ENCODE measurements at regions not wholly inside any gene's neighbourhood (a gene's known extent, or its start where the extent isn't known, plus 50 kb on each side); places are given as distances from the start of the nearest gene placed in this dataset.

- TF ChIP-seq POLR2A (IDR thresholded peaks at IDR 0.05; ENCODE audit: extremely low read depth, insufficient read length) (no peak), MYC (IDR thresholded peaks at IDR 0.05; ENCODE audit: low read depth, low read length) (no peak), CTCF (IDR thresholded peaks at IDR 0.05; ENCODE audit: low read depth, low read length) (no peak), MAX (IDR thresholded peaks at IDR 0.05; ENCODE audit: low read depth, low read length) (no peak)
- DNase-seq (ENCODE audit: low read depth) = no peak
- H3K4me3 ChIP-seq (ENCODE audit: low read depth, low read length) = no peak overlapping the region
Observed at GRCh38 chr3:67724434-67724833, 70.0 kb upstream of the SUCLG2 start.

GRCh38 chr3:67723863-67724262 is 69.5 kb upstream of the SUCLG2 start:
- no peak overlapping the region for H3K4me3 ChIP-seq (ENCODE audit: low read depth, low read length)
- DNase-seq (ENCODE audit: low read depth) = no peak
- TF ChIP-seq CTCF (IDR thresholded peaks at IDR 0.05; ENCODE audit: low read depth, low read length) = no peak
- TF ChIP-seq POLR2A (IDR thresholded peaks at IDR 0.05; ENCODE audit: extremely low read depth, insufficient read length) = no peak
- TF ChIP-seq MAX (IDR thresholded peaks at IDR 0.05; ENCODE audit: low read depth, low read length) = no peak
- TF ChIP-seq MYC (IDR thresholded peaks at IDR 0.05; ENCODE audit: low read depth, low read length) = no peak

- DNase-seq (ENCODE audit: low read depth) = no peak
- TF ChIP-seq MYC (IDR thresholded peaks at IDR 0.05; ENCODE audit: low read depth, low read length) (no peak), MAX (IDR thresholded peaks at IDR 0.05; ENCODE audit: low read depth, low read length) (no peak), POLR2A (IDR thresholded peaks at IDR 0.05; ENCODE audit: extremely low read depth, insufficient read length) (no peak), CTCF (IDR thresholded peaks at IDR 0.05; ENCODE audit: low read depth, low read length) (no peak)
- H3K4me3 ChIP-seq (ENCODE audit: low read depth, low read length) = no peak overlapping the region
Observed at GRCh38 chr3:67719333-67719732, 64.9 kb upstream of the SUCLG2 start.

- TF ChIP-seq MAX (IDR thresholded peaks at IDR 0.05; ENCODE audit: low read depth, low read length) = no peak
- TF ChIP-seq MYC (IDR thresholded peaks at IDR 0.05; ENCODE audit: low read depth, low read length) = no peak
- TF ChIP-seq CTCF (IDR thresholded peaks at IDR 0.05; ENCODE audit: low read depth, low read length) = no peak
- no peak for TF ChIP-seq POLR2A (IDR thresholded peaks at IDR 0.05; ENCODE audit: extremely low read depth, insufficient read length)
- no peak overlapping the region for H3K4me3 ChIP-seq (ENCODE audit: low read depth, low read length)
- DNase-seq (ENCODE audit: low read depth) = no peak
Observed at GRCh38 chr3:67715971-67716370, 61.6 kb upstream of the SUCLG2 start.

- DNase-seq (ENCODE audit: low read depth) = no peak
- no peak overlapping the region for H3K4me3 ChIP-seq (ENCODE audit: low read depth, low read length)
- TF ChIP-seq POLR2A (IDR thresholded peaks at IDR 0.05; ENCODE audit: extremely low read depth, insufficient read length) (no peak), CTCF (IDR thresholded peaks at IDR 0.05; ENCODE audit: low read depth, low read length) (no peak), MAX (IDR thresholded peaks at IDR 0.05; ENCODE audit: low read depth, low read length) (no peak), MYC (IDR thresholded peaks at IDR 0.05; ENCODE audit: low read depth, low read length) (no peak)
Observed at GRCh38 chr3:67713764-67714469, 59.5 kb upstream of the SUCLG2 start.

Data from NB4 (cell line).